DND-41 (cell line): ENCODE measurements at regions not wholly inside any gene's neighbourhood (a gene's known extent, or its start where the extent isn't known, plus 50 kb on each side); places are given as distances from the start of the nearest gene placed in this dataset.

Experiments
- ATAC-seq: fragments of 200-7000 bp; cut with Tn5 transposase; 3 replicates; pipeline ENCODE4 v1.9.1; 2021; ENCODE audit warnings: low read depth; ENCODE audit not compliant: insufficient read depth
- DNase-seq: peaks from one replicate; pipeline ENCODE4 v3.0.0-alpha.2; 2020
- H2AFZ ChIP-seq: 2 replicates; pipeline ENCODE4 v1.6.0; 2012; ENCODE audit warnings: low read depth, low read length
- H3K27ac ChIP-seq: 2 replicates; pipeline ENCODE4 v1.5.1; 2012; ENCODE audit warnings: low read length, inconsistent platforms
- H3K27me3 ChIP-seq: fragments of 200-600 bp; sonication (generic); 2 replicates; pipeline ENCODE4 v1.6.0; 2012; ENCODE audit warnings: low read length, mild to moderate bottlenecking, inconsistent platforms; ENCODE audit not compliant: insufficient read depth, poor library complexity
- H3K36me3 ChIP-seq: 2 replicates; pipeline ENCODE4 v1.5.1; 2012; ENCODE audit warnings: low read length, inconsistent platforms; ENCODE audit not compliant: insufficient read depth
- H3K4me1 ChIP-seq: 2 replicates; pipeline ENCODE4 v1.5.1; 2012; ENCODE audit warnings: mild to moderate bottlenecking, low read length; ENCODE audit not compliant: insufficient read depth
- H3K4me2 ChIP-seq: 2 replicates; pipeline ENCODE4 v1.6.0; 2012; ENCODE audit warnings: mild to moderate bottlenecking, moderate library complexity, low read length, inconsistent platforms; ENCODE audit not compliant: insufficient read depth
- H3K4me3 ChIP-seq, 2 experiments: fragments of 200-600 bp in 1 of 2; shearing (Covaris generic) in 1 of 2; 2 replicates each; pipeline ENCODE4 v1.5.1; 2012 to 2016; ENCODE audit warnings: inconsistent platforms in 2 of 2, low read length in 2 of 2, mild to moderate bottlenecking in 2 of 2, low read depth in 1 of 2, moderate library complexity in 1 of 2
- H3K79me2 ChIP-seq: 2 replicates; pipeline ENCODE4 v1.6.0; 2012; ENCODE audit warnings: low read length, inconsistent platforms; ENCODE audit not compliant: insufficient read depth
- H3K9ac ChIP-seq: 2 replicates; pipeline ENCODE4 v1.6.0; 2012; ENCODE audit warnings: low read depth, mild to moderate bottlenecking, inconsistent platforms, low read length, moderate library complexity
- H3K9me3 ChIP-seq: 2 replicates; pipeline ENCODE4 v1.5.1; 2012; ENCODE audit warnings: low read length, moderate library complexity, mild to moderate bottlenecking, inconsistent platforms; ENCODE audit not compliant: insufficient read depth, severe bottlenecking
- H4K20me1 ChIP-seq: 2 replicates; pipeline ENCODE4 v1.6.0; 2012; ENCODE audit warnings: low read length; ENCODE audit not compliant: insufficient read depth
- EZH2 ChIP-seq: IDR thresholded peaks from 3 replicates; pipeline ENCODE4 v1.6.1; 2012; ENCODE audit warnings: borderline replicate concordance, low read depth, mild to moderate bottlenecking, moderate library complexity, low read length, inconsistent platforms; ENCODE audit not compliant: severe bottlenecking
- TF ChIP-seq, protein P1 (sequence below): IDR thresholded peaks from 2 replicates; pipeline ENCODE4 v1.5.1; 2012; ENCODE audit warnings: borderline replicate concordance, low read length, moderate library complexity, mild to moderate bottlenecking; ENCODE audit not compliant: poor library complexity, severe bottlenecking; ENCODE audit errors: extremely low read depth

DNA sequence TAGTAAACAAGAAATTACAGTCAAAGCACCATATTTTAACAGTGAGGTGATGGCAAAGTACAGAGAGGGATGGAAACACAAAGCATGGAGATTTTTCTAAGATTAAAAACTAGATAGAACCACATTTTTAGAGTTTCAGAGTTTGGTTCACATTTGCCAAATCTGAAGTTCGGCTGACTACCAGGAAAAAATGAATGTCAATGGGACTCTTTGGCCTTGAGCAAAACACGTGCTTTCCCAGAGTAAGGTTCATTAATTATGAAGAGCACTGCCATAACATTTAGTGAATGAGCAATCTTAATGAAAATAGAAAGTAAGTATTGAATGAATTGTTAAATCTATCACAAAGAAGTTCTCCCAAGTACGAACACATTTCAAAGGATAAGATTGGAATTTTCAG, 571.2 kb upstream of the VRK2 start:
- Histone ChIP-seq H3K9ac (no peak overlapping the region), H3K4me2 (no peak overlapping the region), H4K20me1 (no peaks in the 10 kb centered on the region), H3K4me3 (no peak overlapping the region), H3K36me3 (no peaks in the 10 kb centered on the region), H3K4me1 (no peaks in the 10 kb centered on the region), H3K9me3 (no peaks in the 10 kb centered on the region), H3K27ac (no peak overlapping the region), H3K79me2 (no peaks in the 10 kb centered on the region), H2AFZ (no peak overlapping the region), H3K27me3 (no peaks in the 10 kb centered on the region)
- ATAC-seq (no peak), DNase-seq (no peak)
- TF ChIP-seq EZH2 = no peak
- TF ChIP-seq, protein P1, sequence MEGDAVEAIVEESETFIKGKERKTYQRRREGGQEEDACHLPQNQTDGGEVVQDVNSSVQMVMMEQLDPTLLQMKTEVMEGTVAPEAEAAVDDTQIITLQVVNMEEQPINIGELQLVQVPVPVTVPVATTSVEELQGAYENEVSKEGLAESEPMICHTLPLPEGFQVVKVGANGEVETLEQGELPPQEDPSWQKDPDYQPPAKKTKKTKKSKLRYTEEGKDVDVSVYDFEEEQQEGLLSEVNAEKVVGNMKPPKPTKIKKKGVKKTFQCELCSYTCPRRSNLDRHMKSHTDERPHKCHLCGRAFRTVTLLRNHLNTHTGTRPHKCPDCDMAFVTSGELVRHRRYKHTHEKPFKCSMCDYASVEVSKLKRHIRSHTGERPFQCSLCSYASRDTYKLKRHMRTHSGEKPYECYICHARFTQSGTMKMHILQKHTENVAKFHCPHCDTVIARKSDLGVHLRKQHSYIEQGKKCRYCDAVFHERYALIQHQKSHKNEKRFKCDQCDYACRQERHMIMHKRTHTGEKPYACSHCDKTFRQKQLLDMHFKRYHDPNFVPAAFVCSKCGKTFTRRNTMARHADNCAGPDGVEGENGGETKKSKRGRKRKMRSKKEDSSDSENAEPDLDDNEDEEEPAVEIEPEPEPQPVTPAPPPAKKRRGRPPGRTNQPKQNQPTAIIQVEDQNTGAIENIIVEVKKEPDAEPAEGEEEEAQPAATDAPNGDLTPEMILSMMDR = no peak

GRCh38 chr2:57479981-57480380, 566.6 kb upstream of the VRK2 start:
- TF ChIP-seq EZH2 = no peak
- TF ChIP-seq, protein P1 = no peak
- no peak for ATAC-seq

DNA sequence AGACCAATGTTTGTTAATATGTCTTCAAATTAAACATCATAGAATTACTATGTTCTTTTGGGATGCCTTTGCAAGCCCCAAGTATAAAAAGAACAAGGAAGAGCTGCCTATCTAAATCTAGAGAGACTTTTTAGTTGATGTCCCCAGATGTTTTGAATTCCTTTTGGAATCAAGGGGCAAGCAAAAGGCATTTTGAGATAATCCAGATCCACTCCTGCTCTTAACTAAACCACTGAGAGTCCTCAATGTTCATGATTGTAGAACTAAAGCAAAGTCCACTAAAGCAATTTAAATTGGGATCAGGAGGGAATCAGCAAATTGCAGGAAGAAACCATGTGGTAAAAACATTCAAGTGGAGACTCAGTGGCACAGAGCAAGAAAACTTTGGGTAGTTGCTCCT, 558.5 kb upstream of the VRK2 start:
- TF ChIP-seq, protein P1 = no peak
- no peak for TF ChIP-seq EZH2
- H3K79me2 ChIP-seq = no peaks in the 10 kb centered on the region
- no peak overlapping the region for H3K4me3 ChIP-seq
- no peak overlapping the region for H2AFZ ChIP-seq
- H3K4me1 ChIP-seq = no peaks in the 10 kb centered on the region
- H4K20me1 ChIP-seq = no peaks in the 10 kb centered on the region
- H3K27ac ChIP-seq = no peak overlapping the region
- no peaks in the 10 kb centered on the region for H3K36me3 ChIP-seq
- no peak overlapping the region for H3K9ac ChIP-seq
- no peaks in the 10 kb centered on the region for H3K27me3 ChIP-seq
- no peaks in the 10 kb centered on the region for H3K9me3 ChIP-seq
- no peak for ATAC-seq
- no peak overlapping the region for H3K4me2 ChIP-seq
- no peak for DNase-seq

More at GRCh38 chr2:57479981-57480380, 566.6 kb upstream of the VRK2 start:
- no peak overlapping the region for H3K4me2 ChIP-seq
- DNase-seq = no peak
- H3K36me3 ChIP-seq = no peaks in the 10 kb centered on the region
- no peak overlapping the region for H3K9ac ChIP-seq
- no peak overlapping the region for H3K4me3 ChIP-seq
- no peaks in the 10 kb centered on the region for H3K9me3 ChIP-seq
- no peaks in the 10 kb centered on the region for H3K79me2 ChIP-seq
- H2AFZ ChIP-seq = no peak overlapping the region
- H4K20me1 ChIP-seq = no peaks in the 10 kb centered on the region
- no peaks in the 10 kb centered on the region for H3K27me3 ChIP-seq
- H3K27ac ChIP-seq = no peak overlapping the region
- H3K4me1 ChIP-seq = no peaks in the 10 kb centered on the region

- H3K4me1 ChIP-seq = no peaks in the 10 kb centered on the region
- ATAC-seq = no peak
Measured at GRCh38 chr2:57490741-57491140, 555.9 kb upstream of the VRK2 start.

More at GRCh38 chr2:57490741-57491140, 555.9 kb upstream of the VRK2 start:
- no peaks in the 10 kb centered on the region for H3K36me3 ChIP-seq
- no peak for DNase-seq
- H3K9ac ChIP-seq = no peak overlapping the region
- H3K27me3 ChIP-seq = no peaks in the 10 kb centered on the region
- H3K4me2 ChIP-seq = no peak overlapping the region
- H2AFZ ChIP-seq = no peak overlapping the region
- TF ChIP-seq, protein P1 = no peak
- TF ChIP-seq EZH2 = no peak
- H3K27ac ChIP-seq = no peak overlapping the region
- no peak overlapping the region for H3K4me3 ChIP-seq
- H3K79me2 ChIP-seq = no peaks in the 10 kb centered on the region
- no peaks in the 10 kb centered on the region for H4K20me1 ChIP-seq
- no peaks in the 10 kb centered on the region for H3K9me3 ChIP-seq
